Astrocyte (in vitro differentiated cells and primary cell): ENCODE measurements at regions not wholly inside any gene's neighbourhood (a gene's known extent, or its start where the extent isn't known, plus 50 kb on each side); places are given as distances from the start of the nearest gene placed in this dataset.

Experiments
- EZH2 ChIP-seq: IDR thresholded peaks from 2 replicates; pipeline ENCODE4 v1.6.1; 2012; ENCODE audit warnings: mild to moderate bottlenecking, low read length, inconsistent platforms; ENCODE audit not compliant: insufficient read depth
- TF ChIP-seq, protein P1 (sequence below): IDR thresholded peaks from 2 replicates; pipeline ENCODE4 v1.5.1; 2011; ENCODE audit warnings: low read depth, mild to moderate bottlenecking, inconsistent platforms, low read length, moderate library complexity; ENCODE audit not compliant: insufficient read depth

DNA sequence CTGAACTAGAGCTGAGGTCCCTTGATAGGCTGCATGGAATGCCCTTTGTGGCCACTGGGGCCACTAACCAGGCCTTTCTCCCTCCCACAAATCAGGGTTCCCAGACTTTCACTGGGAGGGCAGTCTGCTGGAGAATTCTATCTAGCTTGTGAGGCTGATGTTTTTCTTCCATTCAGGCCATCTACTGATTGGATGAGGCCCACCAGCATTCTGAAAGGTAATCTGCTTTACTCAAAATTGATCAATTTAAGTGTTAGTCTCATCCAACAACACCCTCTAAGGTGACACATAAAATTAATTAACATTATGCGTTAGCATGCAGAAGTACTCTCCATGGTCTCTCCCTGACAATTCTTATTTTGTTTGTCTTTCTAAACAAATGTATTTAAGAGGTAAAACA, 80.5 kb downstream of the RTP4 start:
- TF ChIP-seq, protein P1, sequence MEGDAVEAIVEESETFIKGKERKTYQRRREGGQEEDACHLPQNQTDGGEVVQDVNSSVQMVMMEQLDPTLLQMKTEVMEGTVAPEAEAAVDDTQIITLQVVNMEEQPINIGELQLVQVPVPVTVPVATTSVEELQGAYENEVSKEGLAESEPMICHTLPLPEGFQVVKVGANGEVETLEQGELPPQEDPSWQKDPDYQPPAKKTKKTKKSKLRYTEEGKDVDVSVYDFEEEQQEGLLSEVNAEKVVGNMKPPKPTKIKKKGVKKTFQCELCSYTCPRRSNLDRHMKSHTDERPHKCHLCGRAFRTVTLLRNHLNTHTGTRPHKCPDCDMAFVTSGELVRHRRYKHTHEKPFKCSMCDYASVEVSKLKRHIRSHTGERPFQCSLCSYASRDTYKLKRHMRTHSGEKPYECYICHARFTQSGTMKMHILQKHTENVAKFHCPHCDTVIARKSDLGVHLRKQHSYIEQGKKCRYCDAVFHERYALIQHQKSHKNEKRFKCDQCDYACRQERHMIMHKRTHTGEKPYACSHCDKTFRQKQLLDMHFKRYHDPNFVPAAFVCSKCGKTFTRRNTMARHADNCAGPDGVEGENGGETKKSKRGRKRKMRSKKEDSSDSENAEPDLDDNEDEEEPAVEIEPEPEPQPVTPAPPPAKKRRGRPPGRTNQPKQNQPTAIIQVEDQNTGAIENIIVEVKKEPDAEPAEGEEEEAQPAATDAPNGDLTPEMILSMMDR, result no peak
- TF ChIP-seq EZH2, result no peak
